Heart left ventricle (tissue), 16 donors: ENCODE measurements at regions not wholly inside any gene's neighbourhood (a gene's known extent, or its start where the extent isn't known, plus 50 kb on each side); places are given as distances from the start of the nearest gene placed in this dataset.

Source experiments
- ATAC-seq, 4 donors: fragments of 200-7000 bp; cut with Tn5 transposase; one replicate each; pipeline ENCODE4 v1.9.1; 2020 to 2022; ENCODE audit warnings: moderate library complexity in 4 of 4, mild to moderate bottlenecking in 3 of 4, moderate number of reproducible peaks in 1 of 4
- DNase-seq, 5 donors: peaks; one replicate each; pipeline ENCODE4 v3.0.0-alpha.2; 2020
- H3K27ac ChIP-seq, 12 donors: fragments of 200-600 bp; sonication (generic) in 4 of 12; one replicate each; pipeline versions ENCODE4 v1.5.0 to v1.8.0; 2016 to 2022; ENCODE audit warnings: mild to moderate bottlenecking in 2 of 12
- H3K27me3 ChIP-seq, 9 donors: fragments of 200-600 bp; sonication (generic) in 2 of 9; one replicate each; pipeline versions ENCODE4 v1.5.1 to v1.8.0; 2016 to 2022; ENCODE audit warnings: mild to moderate bottlenecking in 3 of 9
- H3K36me3 ChIP-seq, 9 donors: fragments of 200-600 bp; sonication (generic) in 2 of 9; one replicate each; pipeline versions ENCODE4 v1.5.0 to v1.8.0; 2018 to 2022; ENCODE audit warnings: mild to moderate bottlenecking in 2 of 9
- H3K4me1 ChIP-seq, 12 donors: fragments of 200-600 bp; sonication (generic) in 4 of 12; one replicate each; pipeline versions ENCODE4 v1.5.0 to v1.8.0; 2016 to 2022; ENCODE audit warnings: mild to moderate bottlenecking in 3 of 12
- H3K4me3 ChIP-seq, 12 donors: fragments of 200-600 bp; sonication (generic) in 4 of 12; one replicate each; pipeline versions ENCODE4 v1.5.0 to v1.8.0; 2017 to 2022; ENCODE audit warnings: mild to moderate bottlenecking in 9 of 12, moderate library complexity in 4 of 12
- H3K9me3 ChIP-seq, 12 donors: fragments of 200-600 bp; sonication (generic) in 4 of 12; one replicate each; pipeline versions ENCODE4 v1.5.0 to v1.8.0; 2016 to 2022; ENCODE audit warnings: mild to moderate bottlenecking in 1 of 12
- POLR2A ChIP-seq, 2 donors: fragments of 450-650 bp; IDR thresholded peaks; one replicate each; pipeline ENCODE4 v1.6.1; 2017; ENCODE audit warnings: antibody characterized with exemption in 2 of 2, mild to moderate bottlenecking in 2 of 2, moderate library complexity in 2 of 2
- WGBS, 4 donors: extraction: QIAGEN DNeasy Blood & Tissue Kit in 2 of 4; methylation state at CpG; one replicate each; pipeline versions ENCODE4 v1.1.5 to v1.1.7; 2013 to 2018; 5-methylcytosine and 5-hydroxymethylcytosine counted together
- intact Hi-C, 10 donors: fragments of 100-400 bp; cut with DNase I; formaldehyde crosslinking; loops; one replicate each; pipeline versions ENCODE4 v1.11.1 to v1.14.2; 2022
- TF ChIP-seq, protein P1 (sequence below), 12 donors: fragments of 200-600 bp; sonication (generic) in 4 of 12; IDR thresholded peaks; one replicate each; pipeline versions ENCODE4 v1.5.0 to v1.8.0; 2018 to 2022; ENCODE audit warnings: antibody characterized with exemption in 12 of 12, mild to moderate bottlenecking in 5 of 12
- donor health status: ischemic (EF 13 %, LVEDD 7.1; RV severe dilation, severe dysfunction).
- donor health status: healthy with polysubstance abuse.
- donor health status: DM: no; HTN: yes; CAD: no.
- donor health status: DM: no; HTN: no; CAD: no.
- donor health status: ischemic (EF 25% LVEDD 6.9; RV normal size, moderate dysfunction).
- donor health status: ischemic (EF 25% LVEDD 5.7; RV mildly dilated, moderate dysfunction).
- donor health status: healthy.
- donor health status: DM: yes; HTN: yes; CAD: no.
- donor health status: ischemic (EF 35%, LVEDD 5.7; RV mildly dilated, moderate dysfunction).
- donor health status: nonischemic (EF 11% LVEDD 7.7; RV severe dilation, severe dysfunction).
- donor health status: DM: yes; HTN: yes; CAD: no.
- donor health status: PGD.
- donor health status: ischemic (EF 29% LVEDD 5.4; RV normal size, mild dysfunction).
- donor health status: nonischemic (EF 23%, LVEDD 6.1; RV moderate dilation, normal function).

DNA sequence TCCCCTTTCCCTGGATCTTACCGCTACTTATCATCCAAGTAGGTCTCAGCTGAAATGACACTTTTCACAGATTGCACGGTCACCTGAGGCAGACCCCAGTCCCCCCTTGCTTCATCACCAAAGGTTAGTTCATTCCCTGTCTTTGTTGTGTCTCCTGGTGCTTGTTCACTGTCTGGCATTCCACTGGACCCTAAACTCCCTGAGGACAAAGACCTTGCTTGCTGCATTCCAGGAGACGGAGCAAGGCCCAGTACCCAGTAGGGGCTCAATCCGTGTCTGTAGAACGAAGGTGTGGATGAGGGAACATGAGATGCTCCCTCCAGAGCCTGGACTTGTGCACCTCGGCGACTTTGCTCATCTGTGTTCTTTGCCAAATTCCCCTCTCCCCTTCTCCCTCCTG lies 160.0 kb downstream of the RAB11FIP2 start:
- WGBS, 4 donors = 71 to 78% (median 74%) methylated on average over 7 of the region's 7 CpGs
- H3K36me3 ChIP-seq = no peaks in the 10 kb centered on the region
- intact Hi-C loops = no loop called here
- TF ChIP-seq, protein P1, sequence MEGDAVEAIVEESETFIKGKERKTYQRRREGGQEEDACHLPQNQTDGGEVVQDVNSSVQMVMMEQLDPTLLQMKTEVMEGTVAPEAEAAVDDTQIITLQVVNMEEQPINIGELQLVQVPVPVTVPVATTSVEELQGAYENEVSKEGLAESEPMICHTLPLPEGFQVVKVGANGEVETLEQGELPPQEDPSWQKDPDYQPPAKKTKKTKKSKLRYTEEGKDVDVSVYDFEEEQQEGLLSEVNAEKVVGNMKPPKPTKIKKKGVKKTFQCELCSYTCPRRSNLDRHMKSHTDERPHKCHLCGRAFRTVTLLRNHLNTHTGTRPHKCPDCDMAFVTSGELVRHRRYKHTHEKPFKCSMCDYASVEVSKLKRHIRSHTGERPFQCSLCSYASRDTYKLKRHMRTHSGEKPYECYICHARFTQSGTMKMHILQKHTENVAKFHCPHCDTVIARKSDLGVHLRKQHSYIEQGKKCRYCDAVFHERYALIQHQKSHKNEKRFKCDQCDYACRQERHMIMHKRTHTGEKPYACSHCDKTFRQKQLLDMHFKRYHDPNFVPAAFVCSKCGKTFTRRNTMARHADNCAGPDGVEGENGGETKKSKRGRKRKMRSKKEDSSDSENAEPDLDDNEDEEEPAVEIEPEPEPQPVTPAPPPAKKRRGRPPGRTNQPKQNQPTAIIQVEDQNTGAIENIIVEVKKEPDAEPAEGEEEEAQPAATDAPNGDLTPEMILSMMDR (IDR thresholded peaks at IDR 0.05) = no peak
- TF ChIP-seq POLR2A (IDR thresholded peaks at IDR 0.05) = no peak
- H3K9me3 ChIP-seq = no peaks in the 10 kb centered on the region
- DNase-seq = no peak
- no peak for ATAC-seq
- no peak overlapping the region for H3K4me3 ChIP-seq
- peaks cover 0 to 31% (median 0%) of the 10 kb centered on the region in 9 donors for H3K27me3 ChIP-seq
- H3K4me1 ChIP-seq = no peaks in the 10 kb centered on the region
- H3K27ac ChIP-seq = no peak overlapping the region

DNA sequence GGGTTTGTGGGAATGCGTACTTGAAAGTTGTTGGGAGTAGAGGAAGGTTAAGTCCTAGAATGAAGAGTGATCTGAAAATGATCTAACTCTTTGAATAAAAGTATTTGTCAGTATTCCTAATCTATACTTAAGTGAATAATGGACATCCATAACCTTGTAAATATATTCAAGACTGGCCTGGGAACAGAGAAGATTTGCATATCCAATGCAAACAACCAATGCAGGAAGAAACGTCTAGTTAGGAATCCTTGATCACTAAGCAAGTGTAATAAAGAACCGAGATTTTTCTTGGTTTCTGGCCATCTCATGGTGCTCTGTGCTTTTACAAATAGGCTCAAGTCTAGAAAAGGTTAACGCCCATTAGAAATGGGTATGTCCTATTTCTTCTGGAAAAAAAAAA lies 157.1 kb downstream of the RAB11FIP2 start:
- no peak overlapping the region for H3K4me3 ChIP-seq
- intact Hi-C loops = no loop called here
- H3K4me1 ChIP-seq = no peaks in the 10 kb centered on the region
- WGBS, 4 donors = 73 to 82% (median 78%) methylated on average over 4 of the region's 4 CpGs
- no peak for DNase-seq
- peaks cover 0 to 21% (median 0%) of the 10 kb centered on the region in 9 donors for H3K27me3 ChIP-seq
- H3K36me3 ChIP-seq = no peaks in the 10 kb centered on the region
- no peak overlapping the region for H3K27ac ChIP-seq
- no peak for ATAC-seq
- TF ChIP-seq, protein P1 (IDR thresholded peaks at IDR 0.05) = no peak
- no peak for TF ChIP-seq POLR2A (IDR thresholded peaks at IDR 0.05)
- H3K9me3 ChIP-seq = no peaks in the 10 kb centered on the region

DNA sequence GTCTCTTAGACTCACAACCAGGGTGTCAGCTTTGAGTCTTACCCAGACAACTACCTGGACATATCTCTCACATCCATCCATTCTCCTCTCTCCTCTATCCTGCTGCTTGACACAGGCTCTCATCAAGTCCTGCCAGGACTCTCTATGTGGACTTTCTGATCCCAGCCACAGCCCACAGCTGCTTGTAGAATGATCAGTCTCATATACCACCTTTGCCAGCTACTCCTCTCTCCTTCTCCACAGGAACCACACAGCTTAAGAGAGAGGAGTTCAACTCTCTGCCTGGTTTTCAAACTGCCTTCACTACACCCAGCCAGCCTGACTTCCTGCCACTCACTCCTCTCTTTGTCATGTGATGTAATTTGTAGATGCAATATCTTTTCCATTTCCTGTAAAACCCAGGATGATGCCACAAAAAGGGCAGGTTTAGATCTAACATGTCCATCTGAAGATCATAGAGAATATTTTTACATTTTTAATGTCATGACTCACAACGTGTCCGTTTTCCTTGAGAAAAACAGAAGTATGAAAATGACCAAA lies 154.0 kb downstream of the RAB11FIP2 start:
- no peak overlapping the region for H3K27ac ChIP-seq
- no peak for TF ChIP-seq POLR2A (IDR thresholded peaks at IDR 0.05)
- TF ChIP-seq, protein P1 (IDR thresholded peaks at IDR 0.05) = no peak
- no peak overlapping the region for H3K4me3 ChIP-seq
- ATAC-seq = no peak
- no peaks in the 10 kb centered on the region for H3K4me1 ChIP-seq
- 82 to 85% (median 83%) methylated on average over 2 of the region's 2 CpGs for WGBS, 4 donors
- peaks cover 0 to 14% (median 0%) of the 10 kb centered on the region in 9 donors for H3K27me3 ChIP-seq
- no peaks in the 10 kb centered on the region for H3K9me3 ChIP-seq
- H3K36me3 ChIP-seq = no peaks in the 10 kb centered on the region
- intact Hi-C loops = no loop called here
- DNase-seq = no peak

DNA sequence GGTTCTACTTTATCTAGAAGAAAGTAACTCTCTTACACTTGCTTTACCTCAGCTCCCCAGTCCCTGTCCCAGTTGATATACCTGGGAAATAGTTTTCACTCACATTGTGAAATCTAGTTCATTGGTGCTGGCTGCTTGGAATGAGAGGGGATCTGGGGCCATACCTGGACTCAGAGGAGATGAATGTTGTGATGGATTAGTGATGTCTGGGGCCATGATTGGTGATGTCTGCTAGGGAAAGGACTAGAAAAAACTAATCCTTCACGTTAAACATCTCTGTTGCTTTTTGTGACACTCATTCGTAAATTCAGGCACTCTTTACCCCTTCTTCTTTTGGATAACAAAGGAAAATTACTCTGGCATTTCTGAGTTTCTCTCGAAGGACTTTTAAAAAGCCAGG lies 152.4 kb downstream of the RAB11FIP2 start:
- intact Hi-C loops = no loop called here
- H3K4me3 ChIP-seq = no peak overlapping the region
- no peaks in the 10 kb centered on the region for H3K36me3 ChIP-seq
- TF ChIP-seq, protein P1 (IDR thresholded peaks at IDR 0.05) = no peak
- no peak for TF ChIP-seq POLR2A (IDR thresholded peaks at IDR 0.05)
- no peaks in the 10 kb centered on the region for H3K4me1 ChIP-seq
- H3K27me3 ChIP-seq = peaks cover 0 to 14% (median 0%) of the 10 kb centered on the region in 9 donors
- DNase-seq (no peak), ATAC-seq (no peak)
- WGBS, 4 donors = 44 to 58% (median 52%) methylated on average over 3 of the region's 3 CpGs
- no peaks in the 10 kb centered on the region for H3K9me3 ChIP-seq
- no peak overlapping the region for H3K27ac ChIP-seq
